ENCODE measurements at regions not wholly inside any gene's neighbourhood (a gene's known extent, or its start where the extent isn't known, plus 50 kb on each side); places are given as distances from the start of the nearest gene placed in this dataset.

DNA sequence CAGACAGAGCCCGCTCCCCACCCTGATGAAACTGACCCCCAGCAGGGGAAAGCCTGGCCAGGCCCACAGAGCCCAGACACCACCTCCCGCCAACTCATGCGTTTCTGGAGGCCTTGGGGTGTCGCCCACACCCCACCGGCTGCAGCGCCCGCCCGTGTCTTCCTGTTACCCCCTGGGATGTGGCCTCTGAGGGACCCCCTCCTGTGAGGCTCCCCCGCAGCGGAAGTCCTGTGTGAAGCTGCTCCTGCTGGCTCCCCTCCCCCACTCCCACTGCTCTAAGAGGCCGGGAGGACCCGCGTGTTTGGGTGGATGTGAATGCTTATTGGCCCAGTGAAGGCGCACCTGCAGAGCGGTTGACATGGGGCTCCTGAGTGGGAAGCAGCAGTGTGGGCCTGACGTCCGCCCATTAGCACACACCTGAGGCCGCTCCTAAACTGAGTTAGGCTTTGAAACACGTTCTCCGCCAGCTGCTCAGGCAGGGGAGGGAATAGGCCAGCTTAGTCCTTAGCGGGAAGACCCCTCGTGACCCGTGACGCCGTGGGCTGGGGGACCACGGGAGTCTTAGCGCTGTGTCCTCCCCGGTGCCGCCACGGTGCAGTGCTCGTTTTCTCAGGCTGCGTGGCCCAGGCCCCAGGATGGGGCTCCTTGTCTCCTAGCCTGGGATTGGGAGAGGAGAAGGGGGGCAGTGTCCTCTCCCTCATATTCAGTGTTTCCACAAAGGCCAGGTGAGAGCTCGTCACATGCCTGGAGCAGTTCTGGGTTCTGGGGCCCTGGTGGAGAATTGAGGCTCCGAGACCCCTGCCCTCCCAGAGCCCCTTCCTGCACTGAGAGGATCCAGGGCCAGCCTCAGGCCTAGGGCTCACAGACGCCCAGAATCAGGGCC is 323.4 kb upstream of the SFSWAP start:
- TF ChIP-seq RCOR1 (IDR thresholded peaks at IDR 0.05; ENCODE audit: insufficient replicate concordance, low read length) (no peak), POLR2A (IDR thresholded peaks at IDR 0.05; ENCODE audit: low read depth, low read length) (no peak), MXI1 (IDR thresholded peaks at IDR 0.05; ENCODE audit: borderline replicate concordance, low read depth, low read length) (no peak), MAFK (IDR thresholded peaks at IDR 0.05; ENCODE audit: low read depth, low read length) (no peak), RFX5 (IDR thresholded peaks at IDR 0.05; ENCODE audit: low read depth, low read length) (no peak), FOS (IDR thresholded peaks at IDR 0.05; ENCODE audit: low read depth, low read length) (no peak), CHD1 (IDR thresholded peaks at IDR 0.05; ENCODE audit: low read depth, low read length) (no peak), MAZ (IDR thresholded peaks at IDR 0.05; ENCODE audit: borderline replicate concordance, low read depth, low read length) (no peak), CEBPB (IDR thresholded peaks at IDR 0.05; ENCODE audit: low read depth, low read length) (no peak), SMC3 (IDR thresholded peaks at IDR 0.05; ENCODE audit: low read depth, low read length) (no peak)
- TF ChIP-seq, protein P1, sequence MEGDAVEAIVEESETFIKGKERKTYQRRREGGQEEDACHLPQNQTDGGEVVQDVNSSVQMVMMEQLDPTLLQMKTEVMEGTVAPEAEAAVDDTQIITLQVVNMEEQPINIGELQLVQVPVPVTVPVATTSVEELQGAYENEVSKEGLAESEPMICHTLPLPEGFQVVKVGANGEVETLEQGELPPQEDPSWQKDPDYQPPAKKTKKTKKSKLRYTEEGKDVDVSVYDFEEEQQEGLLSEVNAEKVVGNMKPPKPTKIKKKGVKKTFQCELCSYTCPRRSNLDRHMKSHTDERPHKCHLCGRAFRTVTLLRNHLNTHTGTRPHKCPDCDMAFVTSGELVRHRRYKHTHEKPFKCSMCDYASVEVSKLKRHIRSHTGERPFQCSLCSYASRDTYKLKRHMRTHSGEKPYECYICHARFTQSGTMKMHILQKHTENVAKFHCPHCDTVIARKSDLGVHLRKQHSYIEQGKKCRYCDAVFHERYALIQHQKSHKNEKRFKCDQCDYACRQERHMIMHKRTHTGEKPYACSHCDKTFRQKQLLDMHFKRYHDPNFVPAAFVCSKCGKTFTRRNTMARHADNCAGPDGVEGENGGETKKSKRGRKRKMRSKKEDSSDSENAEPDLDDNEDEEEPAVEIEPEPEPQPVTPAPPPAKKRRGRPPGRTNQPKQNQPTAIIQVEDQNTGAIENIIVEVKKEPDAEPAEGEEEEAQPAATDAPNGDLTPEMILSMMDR (conservative IDR thresholded peaks at IDR 0.05; ENCODE audit: low read depth, low read length), result no peak
- TF ChIP-seq, protein P2, sequence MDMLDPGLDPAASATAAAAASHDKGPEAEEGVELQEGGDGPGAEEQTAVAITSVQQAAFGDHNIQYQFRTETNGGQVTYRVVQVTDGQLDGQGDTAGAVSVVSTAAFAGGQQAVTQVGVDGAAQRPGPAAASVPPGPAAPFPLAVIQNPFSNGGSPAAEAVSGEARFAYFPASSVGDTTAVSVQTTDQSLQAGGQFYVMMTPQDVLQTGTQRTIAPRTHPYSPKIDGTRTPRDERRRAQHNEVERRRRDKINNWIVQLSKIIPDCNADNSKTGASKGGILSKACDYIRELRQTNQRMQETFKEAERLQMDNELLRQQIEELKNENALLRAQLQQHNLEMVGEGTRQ (IDR thresholded peaks at IDR 0.05; ENCODE audit: low read depth, low read length), result no peak
- TF ChIP-seq, protein P3, sequence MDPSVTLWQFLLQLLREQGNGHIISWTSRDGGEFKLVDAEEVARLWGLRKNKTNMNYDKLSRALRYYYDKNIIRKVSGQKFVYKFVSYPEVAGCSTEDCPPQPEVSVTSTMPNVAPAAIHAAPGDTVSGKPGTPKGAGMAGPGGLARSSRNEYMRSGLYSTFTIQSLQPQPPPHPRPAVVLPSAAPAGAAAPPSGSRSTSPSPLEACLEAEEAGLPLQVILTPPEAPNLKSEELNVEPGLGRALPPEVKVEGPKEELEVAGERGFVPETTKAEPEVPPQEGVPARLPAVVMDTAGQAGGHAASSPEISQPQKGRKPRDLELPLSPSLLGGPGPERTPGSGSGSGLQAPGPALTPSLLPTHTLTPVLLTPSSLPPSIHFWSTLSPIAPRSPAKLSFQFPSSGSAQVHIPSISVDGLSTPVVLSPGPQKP (IDR thresholded peaks at IDR 0.05; ENCODE audit: borderline replicate concordance, low read depth, low read length), result no peak

Data from IMR-90 (cell line).